Aorta (tissue), 5 donors: ENCODE measurements at regions not wholly inside any gene's neighbourhood (a gene's known extent, or its start where the extent isn't known, plus 50 kb on each side); places are given as distances from the start of the nearest gene placed in this dataset.

Experiments used
- ATAC-seq: fragments of 200-7000 bp; cut with Tn5 transposase; one replicate; pipeline ENCODE4 v1.9.1; 2022; ENCODE audit warnings: moderate library complexity; ENCODE audit not compliant: low FRiP score
- DNase-seq, 2 donors: peaks; one replicate each; pipeline ENCODE4 v3.0.0-alpha.2; 2020
- H3K27ac ChIP-seq, 2 donors: one replicate each; pipeline ENCODE4 v1.5.1; 2013; ENCODE audit warnings: low read length in 2 of 2, mild to moderate bottlenecking in 2 of 2, moderate library complexity in 2 of 2, control low read depth in 1 of 2, inconsistent platforms in 1 of 2, low read depth in 1 of 2
- H3K27me3 ChIP-seq, 2 donors: one replicate each; pipeline ENCODE4 v1.6.1; 2013; ENCODE audit warnings: control low read depth in 1 of 2, low read length in 1 of 2, mild to moderate bottlenecking in 1 of 2, moderate library complexity in 1 of 2; ENCODE audit not compliant: insufficient read depth in 2 of 2, control insufficient read depth in 1 of 2
- H3K36me3 ChIP-seq, 2 donors: one replicate each; pipeline ENCODE4 v1.6.1; 2013; ENCODE audit warnings: control low read depth in 1 of 2, low read length in 1 of 2, mild to moderate bottlenecking in 1 of 2; ENCODE audit not compliant: insufficient read depth in 2 of 2, control insufficient read depth in 1 of 2
- H3K4me1 ChIP-seq, 2 donors: one replicate each; pipeline ENCODE4 v1.6.1; 2013; ENCODE audit warnings: low read length in 2 of 2, control low read depth in 1 of 2, mild to moderate bottlenecking in 1 of 2, moderate library complexity in 1 of 2; ENCODE audit not compliant: insufficient read depth in 2 of 2, control insufficient read depth in 1 of 2
- H3K4me3 ChIP-seq, 2 donors: one replicate each; pipeline ENCODE4 v1.5.1; 2013; ENCODE audit warnings: low read length in 2 of 2, control low read depth in 1 of 2, mild to moderate bottlenecking in 1 of 2
- H3K9me3 ChIP-seq: one replicate; pipeline ENCODE4 v1.6.1; 2013; ENCODE audit warnings: mild to moderate bottlenecking, low read length; ENCODE audit not compliant: control insufficient read depth
- WGBS, 2 donors: extraction: QIAGEN DNeasy Blood & Tissue Kit; methylation state at CpG; one replicate each; pipeline ENCODE4 v1.1.7; 2013; 5-methylcytosine and 5-hydroxymethylcytosine counted together
- intact Hi-C, 2 donors: fragments of 100-400 bp; cut with DNase I; formaldehyde crosslinking; loops; one replicate each; pipeline versions ENCODE4 v1.14.2 to v1.15.0; 2022
- donor health status: healthy with polysubstance abuse.
- donor health status: Bipolar disorder and iron deficiency.
- donor health status: DM: no; HTN: no; CAD: no.
- donor health status: DM: no; HTN: no; CAD: no.
- donor health status: DM: yes; HTN: yes; CAD: no.

DNA sequence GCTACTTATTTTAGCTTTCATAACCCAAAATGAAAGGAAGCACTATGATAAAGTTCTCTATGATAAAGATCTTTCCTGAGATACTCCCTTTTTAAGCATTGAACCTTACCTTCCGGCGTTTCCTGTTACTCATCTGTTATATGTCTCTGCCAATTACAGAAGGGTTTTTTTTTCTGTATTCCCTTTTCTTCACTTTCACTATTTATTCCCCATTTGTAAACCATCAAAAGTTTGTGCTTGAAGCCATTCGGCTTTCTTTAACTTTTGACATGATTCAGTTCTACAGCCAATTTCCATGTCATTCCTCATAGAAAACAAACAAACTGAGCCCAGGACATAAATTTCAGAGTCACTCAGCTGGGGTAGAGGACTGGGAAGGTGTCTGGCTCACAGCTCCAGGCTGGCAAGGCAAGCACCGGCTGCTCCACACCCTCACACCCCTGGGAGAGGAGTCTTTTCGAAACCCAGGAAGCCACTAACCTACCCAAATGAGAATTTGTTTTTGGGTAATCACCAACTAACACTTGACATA lies 429.4 kb upstream of the TRIB2 start:
- ATAC-seq (no peak), DNase-seq (no peak)
- intact Hi-C loops = no loop called here

DNA sequence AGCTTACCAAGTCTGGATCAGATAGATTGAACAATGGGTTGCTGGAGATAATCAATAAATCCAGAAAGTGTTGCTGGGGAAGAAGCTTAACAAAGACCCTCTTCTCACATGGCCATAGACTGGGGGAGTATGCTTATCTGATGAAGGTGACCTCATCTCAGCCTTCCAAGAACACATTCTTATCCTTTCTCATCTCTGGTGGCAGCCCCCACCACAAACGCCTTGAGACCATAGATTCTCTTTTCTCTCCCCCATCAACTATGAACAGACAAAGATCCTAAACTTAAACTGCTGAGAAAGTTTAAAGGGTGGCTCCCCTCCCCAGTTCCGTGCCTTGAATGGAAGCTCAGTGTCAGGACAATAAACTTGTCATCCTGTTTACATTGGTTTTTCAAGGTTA lies 428.7 kb upstream of the TRIB2 start:
- no peak for ATAC-seq
- intact Hi-C loops = no loop called here
- no peaks in the 10 kb centered on the region for H3K4me1 ChIP-seq
- H3K36me3 ChIP-seq = no peaks in the 10 kb centered on the region
- WGBS, 2 donors = 98 to 100% methylated on average over 2 of the region's 2 CpGs
- H3K27me3 ChIP-seq = no peaks in the 10 kb centered on the region
- no peak overlapping the region for H3K27ac ChIP-seq
- H3K9me3 ChIP-seq = no peaks in the 10 kb centered on the region
- no peak overlapping the region for H3K4me3 ChIP-seq
- DNase-seq = no peak

More for the DNA sequence above, 429.4 kb upstream of the TRIB2 start:
- H3K27me3 ChIP-seq = no peaks in the 10 kb centered on the region
- no peak overlapping the region for H3K27ac ChIP-seq
- 15 to 17% methylated on average over 5 of the region's 5 CpGs for WGBS, 2 donors
- H3K36me3 ChIP-seq = no peaks in the 10 kb centered on the region
- no peak overlapping the region for H3K4me3 ChIP-seq
- no peaks in the 10 kb centered on the region for H3K4me1 ChIP-seq
- no peaks in the 10 kb centered on the region for H3K9me3 ChIP-seq

- no peak overlapping the region for H3K4me3 ChIP-seq
- no peak for ATAC-seq
- H3K27me3 ChIP-seq = no peaks in the 10 kb centered on the region
- H3K27ac ChIP-seq = no peak overlapping the region
- H3K4me1 ChIP-seq = no peaks in the 10 kb centered on the region
- H3K36me3 ChIP-seq = no peaks in the 10 kb centered on the region
- 96 to 97% methylated on average over 3 of the region's 3 CpGs for WGBS, 2 donors
- intact Hi-C loops = no loop called here
- no peak for DNase-seq
- no peaks in the 10 kb centered on the region for H3K9me3 ChIP-seq
These were observed 427.5 kb upstream of the TRIB2 start for GRCh38 chr2:12289120-12289802.

- WGBS, 2 donors = 28 to 60% methylated on average over 1 of the region's 1 CpG
- intact Hi-C loops = no loop called here
- no peak for DNase-seq
These were observed 425.4 kb upstream of the TRIB2 start for GRCh38 chr2:12291303-12291702.

GRCh38 chr2:12293874-12294273 lies 422.9 kb upstream of the TRIB2 start:
- DNase-seq = no peak
- Histone ChIP-seq H3K27me3 (no peaks in the 10 kb centered on the region), H3K4me3 (no peak overlapping the region), H3K27ac (no peak overlapping the region), H3K36me3 (no peaks in the 10 kb centered on the region), H3K9me3 (no peaks in the 10 kb centered on the region), H3K4me1 (no peaks in the 10 kb centered on the region)
- no peak for ATAC-seq
- intact Hi-C loops = no loop called here
- 95 to 98% methylated on average over 1 of the region's 1 CpG for WGBS, 2 donors

More at GRCh38 chr2:12291303-12291702, 425.4 kb upstream of the TRIB2 start:
- ATAC-seq = no peak
- no peaks in the 10 kb centered on the region for H3K36me3 ChIP-seq
- no peaks in the 10 kb centered on the region for H3K27me3 ChIP-seq
- H3K4me3 ChIP-seq = no peak overlapping the region
- no peak overlapping the region for H3K27ac ChIP-seq
- no peaks in the 10 kb centered on the region for H3K4me1 ChIP-seq
- no peaks in the 10 kb centered on the region for H3K9me3 ChIP-seq

- intact Hi-C loops = no loop called here
- ATAC-seq (no peak), DNase-seq (no peak)
- 94 to 96% methylated on average over 4 of the region's 4 CpGs for WGBS, 2 donors
- no peaks in the 10 kb centered on the region for H3K27me3 ChIP-seq
- H3K4me3 ChIP-seq = no peak overlapping the region
- no peaks in the 10 kb centered on the region for H3K36me3 ChIP-seq
- H3K4me1 ChIP-seq = peaks cover 0 to 4% of the 10 kb centered on the region in 2 donors
- no peaks in the 10 kb centered on the region for H3K9me3 ChIP-seq
- no peak overlapping the region for H3K27ac ChIP-seq
These were observed 420.7 kb upstream of the TRIB2 start for GRCh38 chr2:12295856-12296519.

DNA sequence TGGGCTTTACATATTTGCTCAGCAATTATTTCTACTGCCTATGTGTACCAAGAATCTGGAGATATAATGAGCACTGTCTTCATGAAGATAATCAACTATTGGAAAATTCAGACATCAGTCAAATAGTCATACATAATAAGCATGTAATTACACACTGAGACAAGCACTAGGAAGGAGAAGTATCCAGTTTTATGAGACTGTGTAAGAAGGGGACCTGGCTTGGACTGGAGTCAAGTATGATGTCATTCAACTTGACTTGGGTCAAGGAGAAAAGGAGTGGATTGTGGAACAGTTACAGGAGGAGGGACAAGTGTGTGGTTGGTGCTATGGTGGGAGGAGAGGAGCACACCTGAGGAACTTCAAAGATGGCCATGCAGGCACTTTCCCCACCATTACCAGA lies 419.8 kb upstream of the TRIB2 start:
- Histone ChIP-seq H3K4me3 (no peak overlapping the region), H3K4me1 (peaks cover 0 to 4% of the 10 kb centered on the region in 2 donors), H3K9me3 (no peaks in the 10 kb centered on the region), H3K27me3 (no peaks in the 10 kb centered on the region), H3K36me3 (no peaks in the 10 kb centered on the region), H3K27ac (no peak overlapping the region)
- no peak for ATAC-seq
- intact Hi-C loops = no loop called here
- no peak for DNase-seq

- H3K9me3 ChIP-seq = no peaks in the 10 kb centered on the region
- no peak overlapping the region for H3K4me3 ChIP-seq
- peaks cover 0 to 4% of the 10 kb centered on the region in 2 donors for H3K4me1 ChIP-seq
- intact Hi-C loops = no loop called here
- DNase-seq (no peak), ATAC-seq (no peak)
- H3K27me3 ChIP-seq = no peaks in the 10 kb centered on the region
- no peak overlapping the region for H3K27ac ChIP-seq
- H3K36me3 ChIP-seq = no peaks in the 10 kb centered on the region
- WGBS, 2 donors = 91 to 93% methylated on average over 2 of the region's 2 CpGs
These were observed 418.4 kb upstream of the TRIB2 start for GRCh38 chr2:12298352-12298751.

- 80 to 86% methylated on average over 1 of the region's 1 CpG for WGBS, 2 donors
- no peak overlapping the region for H3K27ac ChIP-seq
- ATAC-seq (no peak), DNase-seq (no peak)
- no peaks in the 10 kb centered on the region for H3K36me3 ChIP-seq
- H3K9me3 ChIP-seq = no peaks in the 10 kb centered on the region
- peaks cover 0 to 4% of the 10 kb centered on the region in 2 donors for H3K4me1 ChIP-seq
- intact Hi-C loops = no loop called here
- no peak overlapping the region for H3K4me3 ChIP-seq
- H3K27me3 ChIP-seq = no peaks in the 10 kb centered on the region
These were observed 417.3 kb upstream of the TRIB2 start for GRCh38 chr2:12299431-12299830.
